ENCODE measurements at regions not wholly inside any gene's neighbourhood (a gene's known extent, or its start where the extent isn't known, plus 50 kb on each side); places are given as distances from the start of the nearest gene placed in this dataset.

DNA sequence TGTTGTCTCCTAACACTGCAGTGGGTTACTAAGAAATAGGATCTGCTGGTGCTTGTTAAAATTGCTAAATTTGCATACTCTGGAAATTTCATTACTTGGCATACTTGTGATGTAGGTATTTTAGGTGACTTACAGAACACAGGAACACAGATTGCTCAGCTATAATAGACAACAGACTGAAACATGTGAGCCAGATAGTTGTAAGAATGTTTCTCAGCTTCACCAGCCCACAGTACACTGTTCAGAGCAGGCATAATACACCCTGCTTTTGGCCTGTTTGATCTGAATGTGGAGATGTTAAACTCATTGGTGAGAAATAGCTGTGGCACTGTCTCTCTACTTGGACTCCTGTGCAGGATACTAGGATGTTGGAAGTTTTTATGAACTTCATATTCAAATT lies 275.7 kb downstream of the CSNK1G3 start:
- TF ChIP-seq EZH2 (IDR thresholded peaks at IDR 0.05) = no peak
- TF ChIP-seq CTCF (IDR thresholded peaks at IDR 0.05 in 2 of 3, conservative IDR thresholded peaks at IDR 0.05 in 1 of 3; ENCODE audit: borderline replicate concordance in 1 of 3, insufficient read depth in 1 of 3, low read depth in 2 of 3, low read length in 2 of 3) = no peak
- TF ChIP-seq EZH2phosphoT487 (IDR thresholded peaks at IDR 0.05; ENCODE audit: borderline replicate concordance) = no peak
- no peak for TF ChIP-seq POLR2A (IDR thresholded peaks at IDR 0.05; ENCODE audit: borderline replicate concordance, extremely low read depth, insufficient read depth, insufficient read length)
- TF ChIP-seq RAD21 (IDR thresholded peaks at IDR 0.05; ENCODE audit: low read depth) = no peak
- TF ChIP-seq REST (IDR thresholded peaks at IDR 0.05; ENCODE audit: low read depth) = no peak
- no peak for TF ChIP-seq SIN3A (IDR thresholded peaks at IDR 0.05; ENCODE audit: low read depth)
- no peak for TF ChIP-seq SRF (IDR thresholded peaks at IDR 0.05; ENCODE audit: low read depth)
- TF ChIP-seq CEBPB (IDR thresholded peaks at IDR 0.05; ENCODE audit: low read depth) = no peak

All from HCT116 (cell line).